Hepatic stellate cell (primary cell): ENCODE measurements at regions not wholly inside any gene's neighbourhood (a gene's known extent, or its start where the extent isn't known, plus 50 kb on each side); places are given as distances from the start of the nearest gene placed in this dataset.
"Not testable (repeated sequence)": the region's sequence is repeated elsewhere in the genome, so short reads cannot be mapped to it uniquely, and the experiment has no call there.

ENCODE experiments used
- DNase-seq: peaks from one replicate; pipeline ENCODE4 v3.0.0; 2011; ENCODE audit warnings: low spot score

DNA sequence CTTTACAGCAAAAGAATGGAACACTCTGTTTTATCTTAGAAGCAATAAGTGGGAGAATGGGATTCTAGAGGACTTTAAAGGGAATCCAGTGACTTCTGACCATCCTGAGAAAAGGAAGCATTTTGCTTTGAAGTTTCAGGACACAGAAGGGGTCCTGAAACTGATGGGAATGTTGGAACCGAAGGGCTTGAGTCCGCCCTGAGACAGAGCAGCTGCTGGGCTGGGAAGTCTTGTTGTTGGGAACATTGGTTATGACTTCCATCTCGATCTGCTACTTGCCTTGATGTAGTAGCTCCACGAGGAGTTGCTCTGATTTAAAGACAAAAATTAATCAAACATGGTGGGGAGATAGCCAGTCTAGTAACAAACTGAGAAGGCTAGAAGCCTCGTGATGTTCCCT is 177.6 kb downstream of the JCAD start:
- no peak for DNase-seq

GRCh38 chr10:29881336-29881771 is 178.0 kb downstream of the JCAD start:
- DNase-seq, result no peak

GRCh38 chr10:29880856-29881255 is 178.5 kb downstream of the JCAD start:
- no peak for DNase-seq

- DNase-seq, result no peak
These were observed 179.5 kb downstream of the JCAD start for GRCh38 chr10:29879862-29880261.

GRCh38 chr10:29878492-29878891 is 180.9 kb downstream of the JCAD start:
- no peak for DNase-seq

- DNase-seq, result no peak
These were observed 181.4 kb downstream of the JCAD start for GRCh38 chr10:29877793-29878491.

GRCh38 chr10:29876008-29876555 is 183.3 kb downstream of the JCAD start:
- DNase-seq, result no peak

DNA sequence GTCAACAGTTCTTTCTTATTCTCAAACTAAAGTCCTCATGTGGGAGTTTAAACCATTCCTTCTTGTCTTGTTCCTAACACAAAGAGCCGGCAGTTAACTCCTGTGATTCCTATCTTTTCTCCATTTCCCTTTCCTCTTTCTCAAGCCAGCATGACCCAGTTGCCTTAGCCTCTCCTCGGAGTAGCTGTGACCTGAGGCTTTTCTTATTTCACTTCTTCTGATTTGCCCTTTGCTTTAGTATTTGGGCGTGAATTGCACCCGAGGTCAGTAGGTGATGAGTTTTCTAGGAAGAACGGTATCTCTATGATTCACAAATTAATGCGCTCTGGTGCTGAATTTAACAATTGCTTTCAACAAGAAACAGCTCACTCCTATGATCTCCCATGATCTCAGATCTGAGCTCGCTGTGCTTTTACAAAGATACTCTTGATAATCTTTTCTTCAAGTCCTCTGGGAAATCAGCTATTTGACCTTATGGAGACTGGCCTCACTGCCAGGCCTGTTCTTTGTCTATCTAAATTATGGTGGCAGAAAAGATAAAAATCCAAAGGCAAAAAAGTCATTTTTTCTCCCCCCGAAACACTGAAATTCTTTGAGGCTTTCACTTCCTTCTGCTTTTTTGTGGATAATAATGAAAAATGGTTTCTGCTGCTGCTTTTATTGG is 184.6 kb downstream of the JCAD start:
- DNase-seq, result no peak

- DNase-seq, result no peak
These were observed 185.4 kb downstream of the JCAD start for GRCh38 chr10:29873941-29874484.

GRCh38 chr10:29870522-29871044 is 188.8 kb downstream of the JCAD start:
- no peak for DNase-seq

- no peak for DNase-seq
These were observed 189.8 kb downstream of the JCAD start for GRCh38 chr10:29869593-29869992.

DNA sequence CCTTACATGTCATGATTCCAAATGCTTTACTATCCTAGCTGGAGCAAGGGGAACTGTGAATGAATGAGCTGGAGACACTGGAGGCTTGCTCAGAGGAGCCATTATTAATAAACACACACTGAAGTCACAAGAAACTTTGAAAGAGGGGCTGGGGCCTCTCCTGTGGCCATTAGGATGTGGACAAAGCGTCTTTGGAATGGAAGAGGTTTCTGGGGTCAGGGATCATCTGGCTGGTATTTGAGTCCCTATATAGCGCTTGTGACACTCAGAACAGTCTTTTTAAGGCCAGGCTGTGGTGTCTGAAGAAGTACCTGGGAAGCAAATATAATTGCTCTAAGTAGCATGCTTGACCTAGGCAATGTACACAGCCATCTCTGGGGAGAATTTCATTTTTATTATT is 193.0 kb downstream of the JCAD start:
- DNase-seq, result no peak

GRCh38 chr10:29865700-29866355 is 193.6 kb downstream of the JCAD start:
- no peak for DNase-seq

GRCh38 chr10:29862923-29863614 is 196.3 kb downstream of the JCAD start:
- no peak for DNase-seq

DNA sequence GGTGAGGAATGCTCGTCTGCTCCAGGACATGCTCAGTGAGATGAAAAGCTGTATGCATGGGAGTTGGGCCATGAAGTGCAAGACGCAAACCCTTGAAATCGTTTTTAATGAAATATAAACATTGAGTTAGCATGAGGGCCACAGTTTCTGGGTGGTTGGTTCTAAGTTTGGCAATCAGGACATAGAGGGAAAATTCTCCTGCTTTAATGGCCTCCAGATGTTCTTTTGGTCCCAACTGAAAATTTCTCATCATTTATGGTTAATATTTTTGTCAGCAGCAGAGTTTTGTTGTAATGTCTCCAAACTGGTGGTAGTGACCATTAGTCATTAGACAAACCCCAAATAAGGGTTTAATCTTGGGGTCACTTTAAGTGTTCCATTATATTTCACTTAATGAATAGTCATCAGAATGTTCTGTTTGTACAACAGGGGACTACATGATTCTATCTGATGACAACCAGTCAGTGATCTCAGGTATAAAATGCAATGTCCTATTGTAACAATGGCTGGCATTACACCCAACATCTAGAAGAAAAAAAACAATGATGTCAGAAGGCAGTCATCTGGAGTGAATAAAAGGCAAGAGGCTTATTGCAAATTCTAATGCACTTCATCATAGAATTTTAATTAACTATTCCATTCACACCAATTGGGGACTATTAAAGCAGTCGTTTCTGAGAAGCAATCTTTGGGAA is 197.4 kb downstream of the JCAD start:
- DNase-seq, result no peak

DNA sequence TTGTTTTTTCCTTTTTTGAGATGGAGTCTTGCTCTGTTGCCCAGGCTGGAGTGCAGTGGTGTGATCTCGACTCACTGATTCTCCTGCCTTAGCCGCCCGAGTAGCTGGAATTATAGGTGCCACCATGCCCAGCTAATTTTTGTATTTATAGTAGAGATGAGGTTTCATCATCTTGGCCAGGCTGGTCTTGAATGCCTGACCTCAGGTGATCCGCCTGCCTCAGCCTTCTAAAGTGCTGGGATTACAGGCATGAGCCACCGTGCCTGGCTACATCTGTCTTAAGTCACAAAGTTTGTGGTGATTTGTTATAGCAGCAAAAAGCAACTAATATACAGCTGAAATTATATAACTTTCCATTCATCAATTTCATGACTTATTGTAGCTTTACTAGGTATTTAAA is 198.2 kb downstream of the JCAD start:
- not testable (repeated sequence) for DNase-seq

- DNase-seq, result no peak
These were observed 199.2 kb downstream of the JCAD start for GRCh38 chr10:29860166-29860565.

- no peak for DNase-seq
These were observed 199.8 kb downstream of the JCAD start for GRCh38 chr10:29859521-29860130.

DNA sequence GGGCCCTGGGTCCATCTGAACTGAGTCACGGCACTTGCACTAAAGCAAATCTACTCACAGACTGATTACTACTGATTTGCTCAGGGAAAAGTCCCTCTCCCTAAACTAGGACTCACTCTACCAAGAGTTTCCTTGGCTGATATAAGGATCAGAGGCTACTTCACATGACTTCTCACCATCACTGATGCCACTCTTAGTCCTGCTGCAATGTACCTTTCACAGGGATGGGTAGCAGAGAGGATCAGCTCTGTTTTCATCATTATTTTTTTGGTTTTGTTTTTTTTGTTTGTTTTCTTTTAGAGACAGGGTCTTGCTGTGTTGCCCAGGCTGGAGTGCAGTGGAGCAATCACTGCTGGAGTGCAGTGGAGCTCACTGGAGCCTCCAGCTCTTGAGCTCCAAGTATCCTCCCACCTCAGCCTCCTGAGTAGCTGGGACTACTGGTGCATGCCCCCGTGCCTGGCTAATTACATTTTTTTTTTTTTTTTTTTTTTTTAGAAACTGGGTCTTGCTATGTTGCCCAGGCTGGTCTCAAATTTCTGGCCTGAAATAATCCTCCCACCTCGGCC is 200.6 kb downstream of the JCAD start:
- DNase-seq, result no peak
